Choroid plexus epithelial cell (primary cell): ENCODE measurements at regions not wholly inside any gene's neighbourhood (a gene's known extent, or its start where the extent isn't known, plus 50 kb on each side); places are given as distances from the start of the nearest gene placed in this dataset.

ENCODE experiments used
- DNase-seq: peaks from one replicate; pipeline ENCODE4 v3.0.0-alpha.2; 2010; ENCODE audit warnings: low read depth
- H3K4me3 ChIP-seq: 2 replicates; pipeline ENCODE4 v1.5.1; 2011; ENCODE audit warnings: low read depth, mild to moderate bottlenecking, control low read depth, low read length, moderate library complexity
- CTCF ChIP-seq: conservative IDR thresholded peaks from 2 replicates; pipeline ENCODE4 v1.5.1; 2011; ENCODE audit warnings: low read depth, mild to moderate bottlenecking, control low read depth, inconsistent platforms, low read length, moderate library complexity

DNA sequence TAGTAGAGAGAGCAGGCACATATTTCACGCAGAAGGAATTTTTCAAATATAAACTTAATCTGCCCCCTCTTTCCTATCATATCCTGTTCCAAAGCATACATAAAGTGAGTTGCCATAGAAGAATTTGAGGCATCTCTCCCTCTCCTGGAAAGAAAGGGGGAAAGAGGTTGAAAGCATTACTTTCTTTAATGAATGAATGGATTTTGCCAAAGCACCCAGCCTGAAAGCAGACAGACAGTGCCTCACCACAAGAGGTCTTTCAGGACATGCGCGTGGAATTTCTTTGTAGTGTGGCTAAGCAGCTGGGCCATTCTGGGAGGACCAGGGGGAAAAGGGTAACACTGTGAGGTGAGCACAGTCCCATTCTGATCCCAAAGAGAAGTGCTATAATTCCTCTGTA, 651.4 kb downstream of the IQCM start:
- H3K4me3 ChIP-seq, result no peak overlapping the region
- peak; percentile 73 for DNase-seq
- TF ChIP-seq CTCF, result peak; percentile 21

DNA sequence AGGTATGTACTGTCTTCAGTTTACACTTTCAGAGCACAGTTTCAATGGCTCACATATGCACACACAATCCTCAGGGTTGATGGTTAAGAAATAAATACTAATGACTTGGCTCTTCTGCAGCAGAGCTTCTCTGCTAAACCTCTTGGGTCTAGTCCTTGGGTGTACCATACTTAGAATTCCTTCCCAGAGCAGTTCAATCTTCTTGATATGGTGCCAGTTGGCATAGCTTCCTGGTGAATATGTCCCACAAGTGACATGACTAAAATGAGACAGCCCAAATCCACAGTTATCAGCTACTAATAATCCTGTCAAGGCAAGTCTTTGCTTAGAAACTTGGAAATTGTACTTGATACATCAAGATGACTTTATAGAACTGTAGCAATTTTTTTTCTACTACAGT, 654.4 kb downstream of the IQCM start:
- no peak for TF ChIP-seq CTCF
- H3K4me3 ChIP-seq, result no peak overlapping the region
- peak; percentile 50 for DNase-seq

- H3K4me3 ChIP-seq, result no peak overlapping the region
- no peak for DNase-seq
- no peak for TF ChIP-seq CTCF
These were observed 655.3 kb downstream of the IQCM start for GRCh38 chr4:149160370-149160769.

DNA sequence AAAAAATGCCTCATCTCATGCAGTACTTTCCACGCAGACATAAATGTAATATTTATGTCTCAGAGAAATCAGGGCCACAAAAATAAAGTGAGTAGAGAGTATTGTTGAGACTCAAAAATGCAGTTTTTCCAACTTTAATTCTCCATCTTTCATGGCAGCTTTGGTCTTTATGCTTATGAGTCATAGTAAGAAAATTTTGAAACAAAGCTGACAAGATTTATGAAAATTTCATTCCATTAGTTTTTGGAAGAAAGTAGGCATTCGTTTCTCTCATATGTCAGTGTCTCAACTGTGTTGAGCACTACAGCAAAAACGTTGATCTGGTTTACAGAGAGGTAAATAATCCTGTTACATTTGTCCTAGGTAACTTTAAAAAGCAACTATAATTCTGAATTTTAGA, 656.8 kb downstream of the IQCM start:
- TF ChIP-seq CTCF, result no peak
- H3K4me3 ChIP-seq, result no peak overlapping the region
- peak; percentile 8 for DNase-seq

GRCh38 chr4:149145803-149146202, 669.8 kb downstream of the IQCM start:
- DNase-seq, result peak; percentile 5
- no peak overlapping the region for H3K4me3 ChIP-seq
- no peak for TF ChIP-seq CTCF

DNA sequence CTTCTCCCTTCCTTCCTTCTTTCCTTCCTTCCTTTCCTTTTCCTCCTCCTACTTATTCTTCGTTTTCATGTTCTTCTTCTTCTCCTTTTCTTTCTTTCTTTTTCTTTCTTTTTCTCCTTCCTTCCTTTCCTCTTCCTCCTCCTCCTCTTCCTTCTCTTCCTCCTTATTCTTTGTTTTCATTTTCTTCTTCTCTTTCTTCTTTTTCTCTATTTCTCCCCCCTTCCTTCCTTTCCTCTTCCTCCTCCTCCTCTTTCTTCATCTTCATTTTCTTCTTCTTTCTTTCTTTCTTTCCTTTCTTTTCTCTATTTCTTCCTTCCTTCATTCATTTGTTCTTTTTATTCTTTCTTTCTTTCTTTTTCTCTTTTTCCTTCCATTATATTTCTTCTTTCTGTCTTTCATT, 671.6 kb downstream of the IQCM start:
- no peak overlapping the region for H3K4me3 ChIP-seq
- no peak for DNase-seq
- no peak for TF ChIP-seq CTCF

- no peak overlapping the region for H3K4me3 ChIP-seq
- no peak for DNase-seq
- TF ChIP-seq CTCF, result no peak
These were observed 674.3 kb downstream of the IQCM start for GRCh38 chr4:149141391-149141790.
